Fibroblast of skin of left quadriceps (primary cell): ENCODE measurements at regions not wholly inside any gene's neighbourhood (a gene's known extent, or its start where the extent isn't known, plus 50 kb on each side); places are given as distances from the start of the nearest gene placed in this dataset.
"Not testable (repeated sequence)": the region's sequence is repeated elsewhere in the genome, so short reads cannot be mapped to it uniquely, and the experiment has no call there.

Source experiments
- DNase-seq, 2 experiments: peaks; one replicate each; pipeline ENCODE4 v3.0.0-alpha.2; 2013; ENCODE audit warnings: low read depth in 2 of 2

DNA sequence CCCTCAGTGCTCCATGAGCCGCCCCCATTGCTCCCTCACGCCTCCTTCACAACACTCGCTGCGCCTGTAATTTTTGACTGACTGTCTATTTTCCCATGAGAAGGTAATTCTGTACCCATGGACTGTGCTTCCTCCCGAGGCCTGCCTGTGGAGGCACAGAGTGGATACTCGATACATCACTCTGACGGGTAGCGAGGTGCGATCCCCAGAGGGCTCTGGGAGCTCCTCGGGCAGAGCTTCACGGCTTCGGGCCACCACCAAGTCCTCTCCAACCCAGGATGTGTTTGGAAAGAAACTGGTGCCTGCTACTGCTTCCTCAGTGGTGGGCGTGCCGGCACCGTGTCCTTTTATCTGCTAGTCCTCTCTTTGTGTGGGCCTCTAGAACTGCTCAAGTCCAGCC, 108.6 kb upstream of the DLG1 start:
- DNase-seq = no peak

DNA sequence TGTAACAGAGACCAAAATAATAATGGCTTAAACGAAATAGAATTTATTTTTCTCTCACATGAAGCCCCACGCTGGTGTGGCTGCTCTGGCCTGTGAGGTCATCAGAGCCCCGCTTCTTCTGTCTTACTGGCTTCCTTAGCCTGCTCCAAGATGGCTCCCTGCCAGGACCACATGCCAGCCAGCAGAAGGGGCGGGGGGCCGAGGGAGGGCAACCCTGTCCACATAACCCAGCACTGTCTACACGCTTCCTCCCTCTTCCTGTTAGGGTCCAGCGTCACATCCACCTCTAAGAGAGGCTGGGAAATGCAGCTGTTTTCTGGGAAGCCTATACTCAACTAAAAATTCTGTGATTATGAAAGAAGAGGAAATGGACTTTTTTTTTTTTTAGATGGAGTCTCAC, 107.9 kb upstream of the DLG1 start:
- DNase-seq = no peak

- no peak for DNase-seq
Observed at GRCh38 chr3:197404754-197405153, 106.3 kb upstream of the DLG1 start.

DNA sequence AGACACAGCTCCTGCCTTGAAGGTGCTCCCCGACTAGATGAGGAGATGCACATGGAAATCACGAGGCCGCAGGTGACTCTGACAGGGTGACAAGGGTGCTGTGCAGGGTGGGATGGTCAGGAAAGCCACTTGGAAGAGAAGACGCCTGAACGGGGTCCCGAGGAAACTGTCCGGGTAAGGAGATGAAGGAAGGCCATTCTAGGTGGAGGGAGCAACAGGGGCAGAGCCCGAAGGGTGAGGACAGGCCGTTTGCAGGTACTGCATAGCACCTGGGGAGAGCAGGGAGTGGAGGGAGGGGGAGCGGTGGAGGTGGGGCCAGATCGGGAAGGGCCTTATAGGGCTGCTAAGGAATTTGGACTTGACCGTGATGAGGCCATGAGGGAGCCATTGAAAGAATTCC, 105.6 kb upstream of the DLG1 start:
- DNase-seq = no peak

DNA sequence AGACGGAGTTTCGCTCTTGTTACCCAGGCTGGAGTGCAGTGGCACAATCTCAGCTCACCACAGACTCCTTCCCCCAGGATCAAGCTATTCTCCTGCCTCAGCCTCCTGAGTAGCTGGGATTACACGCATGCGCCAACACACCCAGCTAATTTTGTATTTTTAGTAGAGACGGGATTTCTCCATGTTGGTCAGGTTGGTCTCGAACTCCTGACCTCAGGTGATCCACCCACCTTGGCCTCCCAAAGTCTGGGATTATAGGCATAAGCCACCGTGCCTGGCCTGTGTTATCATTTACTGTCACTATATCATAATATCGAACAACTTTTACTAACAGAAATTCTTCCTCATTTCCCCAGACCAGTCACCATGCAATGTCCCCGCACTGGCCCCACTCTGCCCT, 104.0 kb upstream of the DLG1 start:
- DNase-seq = not testable (repeated sequence)

DNA sequence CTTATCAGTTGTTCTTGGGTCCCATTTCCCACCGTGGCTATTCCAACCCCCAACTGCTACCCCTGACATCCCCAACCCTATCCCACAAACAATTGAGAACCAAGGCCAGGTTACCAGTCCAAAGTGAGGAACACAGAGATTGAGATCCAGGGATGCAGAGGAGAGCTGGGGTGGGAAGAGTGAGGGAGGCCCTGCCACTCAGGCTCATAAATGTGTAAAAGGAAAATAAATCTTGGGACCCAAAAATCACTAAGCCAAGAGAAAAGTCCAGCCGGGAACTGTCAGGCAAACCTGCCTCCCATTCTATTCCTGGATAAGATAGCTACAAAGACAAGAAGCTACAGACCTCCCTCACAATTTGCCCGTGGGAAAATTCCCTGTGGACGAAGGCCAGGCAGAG, 101.1 kb upstream of the DLG1 start:
- no peak for DNase-seq

DNA sequence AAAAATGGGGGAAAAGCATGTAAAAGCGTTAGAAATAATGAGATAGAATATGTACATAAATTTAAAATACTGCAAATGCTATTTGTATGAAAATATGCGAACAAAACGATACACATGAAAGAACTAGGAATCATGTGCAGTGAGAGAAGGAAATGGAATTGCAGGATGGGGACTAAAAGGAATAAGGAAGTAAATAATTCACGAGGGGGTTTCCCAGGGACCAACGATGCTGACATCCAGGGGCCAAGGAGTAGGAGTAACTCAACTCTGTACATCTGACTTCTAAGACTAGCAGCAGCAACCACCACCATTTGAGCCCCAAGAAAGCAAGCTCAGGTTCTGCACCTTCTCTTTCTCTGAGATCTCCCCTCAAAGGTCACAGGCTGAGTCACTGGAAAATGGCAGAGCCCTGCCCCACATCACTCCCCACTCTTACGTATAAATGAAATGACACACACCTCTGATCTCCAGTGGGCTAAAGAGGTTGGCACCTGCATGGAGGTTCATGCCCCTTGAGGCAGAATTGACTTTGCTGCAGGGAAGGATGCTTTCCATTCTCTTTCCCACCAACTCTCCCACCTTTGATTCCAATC, 100.0 kb upstream of the DLG1 start:
- DNase-seq = no peak

- DNase-seq = no peak
Observed at GRCh38 chr3:197397838-197398237, 99.4 kb upstream of the DLG1 start.

GRCh38 chr3:197394464-197395321, 96.3 kb upstream of the DLG1 start:
- peak; percentile 97 for DNase-seq

DNA sequence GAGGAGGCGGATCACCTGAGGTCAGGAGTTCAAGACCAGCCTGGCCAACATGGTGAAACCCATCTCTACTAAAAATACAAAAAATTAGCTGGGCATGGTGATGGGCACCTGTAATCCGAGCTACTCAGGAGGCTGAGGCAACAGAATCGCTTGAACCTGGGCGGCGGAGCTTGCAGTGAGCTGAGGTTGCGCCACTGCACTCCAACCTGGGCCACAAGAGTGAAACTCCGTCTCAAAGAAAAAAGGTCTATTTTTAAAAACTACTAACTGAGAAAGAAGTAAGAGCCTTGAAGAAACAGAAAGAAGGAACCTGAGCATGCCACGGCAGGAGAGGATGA, 95.7 kb upstream of the DLG1 start:
- DNase-seq = not testable (repeated sequence)

- no peak for DNase-seq
Observed at GRCh38 chr3:197393711-197394110, 95.3 kb upstream of the DLG1 start.

DNA sequence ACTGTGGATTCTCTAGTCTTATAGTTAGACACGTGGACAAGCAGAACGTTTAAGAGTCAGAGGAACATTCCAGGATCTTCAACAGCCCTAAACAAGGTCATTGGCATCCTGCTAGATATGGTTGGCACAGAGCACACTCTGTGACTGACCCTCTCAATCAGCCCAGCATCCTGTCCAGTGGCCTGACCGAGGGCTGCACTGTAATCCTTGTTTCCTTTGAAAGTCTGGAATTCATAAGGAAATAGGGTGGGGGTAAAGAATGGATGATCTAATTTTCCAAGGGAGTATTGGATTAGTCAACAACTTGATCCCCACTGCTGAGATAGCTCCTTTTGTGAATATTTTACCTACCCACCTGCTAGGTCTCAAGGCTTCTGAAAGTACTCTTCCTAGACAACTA, 94.5 kb upstream of the DLG1 start:
- DNase-seq = no peak

- DNase-seq = no peak
Observed at GRCh38 chr3:197381371-197381770, 83.0 kb upstream of the DLG1 start.

DNA sequence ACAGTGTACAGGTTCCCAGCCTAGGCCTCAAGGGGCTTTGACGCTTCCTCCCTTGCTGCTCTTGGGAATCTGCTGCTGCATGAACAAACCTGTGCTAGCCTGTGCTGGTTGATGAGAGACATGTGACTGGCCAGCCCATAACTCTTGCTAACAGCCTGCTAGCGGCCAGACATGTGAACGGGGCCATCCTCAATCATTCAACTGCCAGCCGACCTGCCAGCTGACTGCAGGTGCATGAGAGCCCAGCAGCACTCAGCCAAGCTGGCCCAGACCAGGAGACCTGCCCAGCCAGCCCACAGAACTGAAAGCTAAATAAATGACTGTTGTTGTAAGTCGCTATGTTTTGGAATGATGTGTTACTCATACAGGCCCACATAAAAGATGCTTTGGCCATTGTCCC, 82.4 kb upstream of the DLG1 start:
- DNase-seq = no peak

DNA sequence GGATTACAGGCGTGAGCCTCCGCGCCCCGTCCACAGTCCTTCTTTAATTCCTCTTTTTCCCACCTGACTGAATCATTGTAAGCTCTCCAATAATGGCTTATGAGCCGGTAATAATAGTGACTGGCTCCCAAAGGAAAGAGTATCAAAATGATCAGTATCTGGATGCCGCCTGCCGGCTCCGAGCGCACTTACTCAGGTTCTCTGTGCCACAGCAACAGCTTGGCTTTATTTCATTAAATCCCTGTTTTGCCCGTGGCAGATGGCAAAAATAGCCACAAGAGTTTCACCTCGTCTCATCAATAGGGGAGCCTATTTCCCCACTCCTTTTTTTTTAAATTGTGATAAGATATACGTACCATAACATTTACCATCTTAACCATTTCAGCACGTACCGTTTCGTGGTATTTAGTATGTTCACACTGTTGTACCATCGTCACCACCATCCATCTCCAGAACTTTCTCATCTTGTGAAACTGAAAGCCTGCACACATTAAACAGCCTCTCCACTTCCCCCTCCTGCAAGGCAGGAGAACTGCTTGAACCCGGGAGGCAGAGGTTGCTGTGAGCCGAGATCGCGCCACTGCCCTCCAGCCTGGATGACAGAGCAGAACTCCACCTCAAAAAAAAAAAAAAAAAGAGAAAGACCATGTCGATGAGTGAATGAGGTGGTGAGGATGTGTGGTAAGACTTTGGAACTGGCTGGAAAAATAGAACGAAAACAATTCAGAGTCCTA, 80.7 kb upstream of the DLG1 start:
- DNase-seq = no peak

- no peak for DNase-seq
Observed at GRCh38 chr3:197376735-197377555, 78.5 kb upstream of the DLG1 start.

GRCh38 chr3:197376020-197376419, 77.6 kb upstream of the DLG1 start:
- no peak for DNase-seq

- DNase-seq = no peak
Observed at GRCh38 chr3:197375001-197375441, 76.6 kb upstream of the DLG1 start.

DNA sequence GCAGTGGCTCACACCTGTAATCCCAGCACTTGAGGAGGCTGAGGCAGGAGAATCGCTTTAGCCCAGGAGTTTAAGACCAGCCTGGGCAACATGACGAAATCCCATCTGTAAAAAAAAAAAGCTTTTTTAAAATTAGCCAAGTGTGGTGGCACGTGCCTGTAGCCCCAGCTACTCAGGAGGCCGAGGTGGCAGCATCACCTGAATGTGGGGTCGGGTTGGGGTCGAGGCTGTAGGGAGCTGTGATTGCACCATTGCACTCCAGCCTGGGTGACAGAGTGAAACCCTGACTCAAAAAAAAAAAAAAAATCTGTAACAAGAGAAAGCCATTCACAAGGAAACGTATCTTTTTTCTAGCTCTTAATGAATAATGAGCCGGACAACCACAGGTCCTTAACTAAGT, 74.7 kb upstream of the DLG1 start:
- DNase-seq = no peak

- DNase-seq = peak; percentile 79 to 80
Observed at GRCh38 chr3:197372047-197372661, 73.7 kb upstream of the DLG1 start.

DNA sequence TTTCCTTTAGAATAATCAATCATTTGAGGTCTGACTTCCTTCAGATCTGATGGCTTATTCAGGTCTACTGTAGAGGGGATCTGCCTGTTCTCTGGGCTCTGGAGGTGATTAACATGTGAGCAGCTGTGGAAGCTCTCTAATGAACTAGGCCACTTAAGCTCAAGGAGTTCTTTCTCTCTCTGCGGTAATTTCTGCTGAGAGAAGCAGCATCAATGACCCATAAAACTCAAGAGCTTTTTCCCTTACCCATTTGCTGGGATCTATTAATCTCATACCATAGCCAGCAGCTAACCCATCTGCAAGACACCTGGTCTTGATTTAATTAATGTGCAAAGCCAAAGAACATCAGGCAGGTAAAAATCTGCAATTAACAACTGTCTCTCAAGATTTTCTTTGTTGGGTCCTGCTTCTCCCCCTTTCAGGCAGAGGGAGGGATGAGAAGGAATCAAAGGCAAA, 73.2 kb upstream of the DLG1 start:
- DNase-seq = no peak

DNA sequence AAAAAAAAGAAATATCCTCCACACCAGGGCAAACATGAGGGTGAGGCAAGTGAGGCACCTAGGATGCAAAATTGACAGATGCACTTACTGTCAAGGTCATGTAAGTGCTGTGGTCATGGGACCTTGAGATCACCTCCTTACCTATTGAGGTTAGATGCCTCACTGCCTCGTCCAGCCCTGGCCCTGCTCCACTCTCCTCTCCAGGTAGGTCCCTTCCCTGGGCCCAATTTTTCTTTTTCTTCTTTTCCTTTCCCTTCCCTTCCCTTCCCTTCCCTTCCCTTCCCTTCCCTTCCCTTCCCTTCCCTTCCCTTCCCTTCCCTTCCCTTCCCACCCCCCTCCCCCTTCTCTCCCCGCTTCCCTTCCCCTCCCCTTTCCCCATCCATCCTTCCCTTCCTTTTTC, 71.1 kb upstream of the DLG1 start:
- no peak for DNase-seq
